A549 (cell line): ENCODE measurements at regions not wholly inside any gene's neighbourhood (a gene's known extent, or its start where the extent isn't known, plus 50 kb on each side); places are given as distances from the start of the nearest gene placed in this dataset.

Experiments
- PHF8 ChIP-seq: fragments of 200-600 bp; sonication (generic); IDR thresholded peaks from 2 replicates; pipeline ENCODE4 v1.6.1; 2016; ENCODE audit warnings: low read depth, mild to moderate bottlenecking, antibody characterized with exemption, moderate library complexity, borderline replicate concordance
- RNF2 ChIP-seq: fragments of 200-600 bp; sonication (generic); IDR thresholded peaks from 2 replicates; pipeline ENCODE4 v1.6.1; 2016; ENCODE audit warnings: low read depth, mild to moderate bottlenecking, antibody characterized with exemption, moderate library complexity, borderline replicate concordance
- TF ChIP-seq, protein P1 (sequence below): fragments of >200 bp; sonication (Bioruptor Twin); formaldehyde crosslinking; IDR thresholded peaks from 3 replicates; pipeline ENCODE4 v1.5.1; 2016

DNA sequence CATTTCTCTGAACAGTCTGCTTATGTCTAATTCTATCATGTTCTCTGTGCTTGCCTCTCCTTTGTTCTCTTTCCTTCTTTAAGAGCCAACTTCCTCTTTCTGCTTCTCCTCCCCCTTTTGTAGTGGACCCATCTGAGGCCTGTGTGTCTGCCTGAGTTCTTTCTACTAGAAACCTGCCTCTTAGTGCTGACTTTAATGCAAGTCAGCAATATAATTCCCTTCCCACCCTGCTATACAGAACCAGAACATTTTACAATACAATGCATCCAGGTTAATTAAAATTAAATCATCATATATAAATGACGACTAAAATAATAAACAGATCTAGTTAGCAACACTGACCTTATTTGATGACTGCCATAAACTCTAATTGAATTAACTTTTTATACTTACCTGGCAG, 82.6 kb upstream of the GAS1 start:
- TF ChIP-seq, protein P1, sequence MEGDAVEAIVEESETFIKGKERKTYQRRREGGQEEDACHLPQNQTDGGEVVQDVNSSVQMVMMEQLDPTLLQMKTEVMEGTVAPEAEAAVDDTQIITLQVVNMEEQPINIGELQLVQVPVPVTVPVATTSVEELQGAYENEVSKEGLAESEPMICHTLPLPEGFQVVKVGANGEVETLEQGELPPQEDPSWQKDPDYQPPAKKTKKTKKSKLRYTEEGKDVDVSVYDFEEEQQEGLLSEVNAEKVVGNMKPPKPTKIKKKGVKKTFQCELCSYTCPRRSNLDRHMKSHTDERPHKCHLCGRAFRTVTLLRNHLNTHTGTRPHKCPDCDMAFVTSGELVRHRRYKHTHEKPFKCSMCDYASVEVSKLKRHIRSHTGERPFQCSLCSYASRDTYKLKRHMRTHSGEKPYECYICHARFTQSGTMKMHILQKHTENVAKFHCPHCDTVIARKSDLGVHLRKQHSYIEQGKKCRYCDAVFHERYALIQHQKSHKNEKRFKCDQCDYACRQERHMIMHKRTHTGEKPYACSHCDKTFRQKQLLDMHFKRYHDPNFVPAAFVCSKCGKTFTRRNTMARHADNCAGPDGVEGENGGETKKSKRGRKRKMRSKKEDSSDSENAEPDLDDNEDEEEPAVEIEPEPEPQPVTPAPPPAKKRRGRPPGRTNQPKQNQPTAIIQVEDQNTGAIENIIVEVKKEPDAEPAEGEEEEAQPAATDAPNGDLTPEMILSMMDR = no peak
- no peak for TF ChIP-seq PHF8
- no peak for TF ChIP-seq RNF2
